ENCODE measurements at regions not wholly inside any gene's neighbourhood (a gene's known extent, or its start where the extent isn't known, plus 50 kb on each side); places are given as distances from the start of the nearest gene placed in this dataset.

GRCh38 chr14:71430321-71430677, 501.9 kb upstream of the RGS6 start:
- no peak for TF ChIP-seq YY1 (IDR thresholded peaks at IDR 0.05; ENCODE audit: insufficient read depth, insufficient read length)
- no peak for TF ChIP-seq ZNF274 (IDR thresholded peaks at IDR 0.05; ENCODE audit: low read depth, low read length)
